Glutamatergic neuron (in vitro differentiated cells): ENCODE measurements at regions not wholly inside any gene's neighbourhood (a gene's known extent, or its start where the extent isn't known, plus 50 kb on each side); places are given as distances from the start of the nearest gene placed in this dataset.
"Not testable (repeated sequence)": the region's sequence is repeated elsewhere in the genome, so short reads cannot be mapped to it uniquely, and the experiment has no call there.

Source experiments
- DNase-seq: peaks from one replicate; pipeline ENCODE4 v3.0.0; 2022
- H3K27ac Mint-ChIP-seq: one replicate; pipeline ENCODE4 v1.8.0; 2020; ENCODE audit warnings: mild to moderate bottlenecking, mixed read lengths, inconsistent platforms; ENCODE audit not compliant: unreplicated experiment
- H3K27me3 Mint-ChIP-seq: one replicate; pipeline ENCODE4 v1.8.0; 2020; ENCODE audit warnings: mild to moderate bottlenecking, moderate library complexity, mixed read lengths, inconsistent platforms; ENCODE audit not compliant: unreplicated experiment
- H3K36me3 Mint-ChIP-seq: one replicate; pipeline ENCODE4 v1.8.0; 2020; ENCODE audit warnings: mild to moderate bottlenecking, mixed read lengths, inconsistent platforms; ENCODE audit not compliant: unreplicated experiment
- H3K4me1 Mint-ChIP-seq: one replicate; pipeline ENCODE4 v1.8.0; 2020; ENCODE audit warnings: mild to moderate bottlenecking, low read depth, mixed read lengths, inconsistent platforms; ENCODE audit not compliant: unreplicated experiment
- H3K4me3 Mint-ChIP-seq: one replicate; pipeline ENCODE4 v1.8.0; 2020; ENCODE audit warnings: mild to moderate bottlenecking, mixed read lengths, inconsistent platforms; ENCODE audit not compliant: unreplicated experiment
- H3K9me3 Mint-ChIP-seq: one replicate; pipeline ENCODE4 v1.8.0; 2020; ENCODE audit warnings: mild to moderate bottlenecking, moderate library complexity, mixed read lengths, inconsistent platforms; ENCODE audit not compliant: unreplicated experiment
- TF ChIP-seq, protein P1 (sequence below): fragments of 200-600 bp; sonication (generic); IDR thresholded peaks from one replicate; pipeline ENCODE4 v1.5.0; 2021; ENCODE audit not compliant: partially characterized antibody, unreplicated experiment

DNA sequence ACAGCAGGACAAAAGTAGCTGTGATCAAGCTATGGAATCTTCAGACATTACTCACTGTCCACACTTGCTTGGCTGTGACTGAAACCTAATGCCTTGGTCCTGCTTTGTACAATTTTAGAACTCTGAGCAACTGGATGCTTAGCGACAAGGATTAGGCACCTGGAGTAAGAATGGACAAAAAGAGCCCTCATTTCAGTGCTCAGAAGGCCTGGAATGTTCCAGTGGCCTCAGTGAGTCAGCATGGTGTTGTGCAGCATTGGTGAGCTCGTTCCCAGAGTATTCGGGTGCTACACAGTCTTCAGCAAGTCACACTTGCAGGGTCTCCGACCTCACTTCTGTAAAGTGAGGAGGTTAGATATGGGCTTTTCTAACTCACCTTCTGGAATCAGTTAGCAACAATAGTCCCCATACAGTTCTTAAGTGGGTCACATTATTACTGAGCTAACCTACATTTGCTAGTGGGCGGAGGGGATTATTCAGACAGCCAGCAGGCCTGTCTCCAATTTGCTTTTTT, 108.0 kb upstream of the MDM1 start:
- Mint-ChIP-seq H3K9me3 (peaks cover 6% of the 10 kb centered on the region), H3K27ac (no peak overlapping the region)
- TF ChIP-seq, protein P1, sequence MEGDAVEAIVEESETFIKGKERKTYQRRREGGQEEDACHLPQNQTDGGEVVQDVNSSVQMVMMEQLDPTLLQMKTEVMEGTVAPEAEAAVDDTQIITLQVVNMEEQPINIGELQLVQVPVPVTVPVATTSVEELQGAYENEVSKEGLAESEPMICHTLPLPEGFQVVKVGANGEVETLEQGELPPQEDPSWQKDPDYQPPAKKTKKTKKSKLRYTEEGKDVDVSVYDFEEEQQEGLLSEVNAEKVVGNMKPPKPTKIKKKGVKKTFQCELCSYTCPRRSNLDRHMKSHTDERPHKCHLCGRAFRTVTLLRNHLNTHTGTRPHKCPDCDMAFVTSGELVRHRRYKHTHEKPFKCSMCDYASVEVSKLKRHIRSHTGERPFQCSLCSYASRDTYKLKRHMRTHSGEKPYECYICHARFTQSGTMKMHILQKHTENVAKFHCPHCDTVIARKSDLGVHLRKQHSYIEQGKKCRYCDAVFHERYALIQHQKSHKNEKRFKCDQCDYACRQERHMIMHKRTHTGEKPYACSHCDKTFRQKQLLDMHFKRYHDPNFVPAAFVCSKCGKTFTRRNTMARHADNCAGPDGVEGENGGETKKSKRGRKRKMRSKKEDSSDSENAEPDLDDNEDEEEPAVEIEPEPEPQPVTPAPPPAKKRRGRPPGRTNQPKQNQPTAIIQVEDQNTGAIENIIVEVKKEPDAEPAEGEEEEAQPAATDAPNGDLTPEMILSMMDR, result no peak

DNA sequence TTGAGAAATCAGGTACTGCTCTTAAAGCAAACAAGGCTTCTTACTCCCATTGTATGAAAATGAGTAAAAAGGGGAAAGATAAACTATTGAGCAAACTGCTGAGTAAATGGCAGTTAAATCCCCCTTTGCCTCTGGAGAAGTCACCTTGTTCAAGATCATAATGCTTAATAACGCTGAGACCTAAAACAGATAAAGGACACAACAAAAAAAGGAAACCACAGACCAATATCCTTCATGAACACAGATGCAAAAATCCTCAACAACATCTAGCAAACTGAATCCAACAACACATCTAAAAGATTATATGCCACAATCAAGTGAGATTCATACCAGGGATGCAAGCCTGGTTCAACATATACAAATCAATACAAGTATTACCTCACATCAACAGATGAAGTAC, 109.0 kb upstream of the MDM1 start:
- TF ChIP-seq, protein P1, result no peak
- no peak overlapping the region for H3K4me3 Mint-ChIP-seq
- H3K36me3 Mint-ChIP-seq, result peaks cover 7% of the 10 kb centered on the region
- H3K27me3 Mint-ChIP-seq, result peaks cover 3% of the 10 kb centered on the region
- no peak overlapping the region for H3K27ac Mint-ChIP-seq
- peaks cover 6% of the 10 kb centered on the region for H3K9me3 Mint-ChIP-seq
- DNase-seq, result no peak
- H3K4me1 Mint-ChIP-seq, result no peaks in the 10 kb centered on the region

More for the DNA sequence above, 108.0 kb upstream of the MDM1 start:
- Mint-ChIP-seq H3K4me1 (no peaks in the 10 kb centered on the region), H3K36me3 (peaks cover 11% of the 10 kb centered on the region), H3K4me3 (no peak overlapping the region), H3K27me3 (peaks cover 3% of the 10 kb centered on the region)
- DNase-seq, result no peak

DNA sequence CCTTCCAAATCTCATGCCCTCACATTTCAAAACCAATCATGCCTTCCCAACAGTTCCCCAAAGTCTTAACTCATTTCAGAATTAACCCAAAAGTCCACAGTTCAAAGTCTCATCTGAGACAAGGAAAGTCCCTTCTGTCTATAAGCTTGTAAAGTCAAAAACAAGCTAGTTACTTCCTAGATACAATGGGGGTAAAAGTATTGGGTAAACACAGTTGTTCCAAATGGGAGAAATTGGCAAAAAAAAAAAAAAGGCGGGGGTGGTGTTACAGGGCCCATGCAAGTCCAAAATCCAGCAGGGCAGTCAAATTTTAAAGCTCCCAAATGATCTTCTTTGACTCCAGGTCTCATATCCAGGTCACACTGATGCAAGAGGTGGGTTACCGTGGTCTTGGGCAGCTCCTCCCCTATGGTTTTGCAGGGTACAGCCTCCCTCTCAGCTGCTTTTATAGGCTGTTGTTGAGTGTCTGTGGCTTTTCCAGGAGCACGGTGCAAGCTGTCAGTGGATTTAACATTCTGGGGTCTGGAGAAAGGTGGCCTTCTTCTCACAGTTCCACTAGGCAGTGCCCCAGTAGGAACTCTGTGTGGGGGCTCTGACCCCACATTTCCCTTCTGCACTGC, 110.3 kb upstream of the MDM1 start:
- H3K9me3 Mint-ChIP-seq, DNase-seq, H3K36me3 Mint-ChIP-seq, H3K4me3 Mint-ChIP-seq, H3K4me1 Mint-ChIP-seq, H3K27me3 Mint-ChIP-seq, H3K27ac Mint-ChIP-seq: not testable (repeated sequence)

DNA sequence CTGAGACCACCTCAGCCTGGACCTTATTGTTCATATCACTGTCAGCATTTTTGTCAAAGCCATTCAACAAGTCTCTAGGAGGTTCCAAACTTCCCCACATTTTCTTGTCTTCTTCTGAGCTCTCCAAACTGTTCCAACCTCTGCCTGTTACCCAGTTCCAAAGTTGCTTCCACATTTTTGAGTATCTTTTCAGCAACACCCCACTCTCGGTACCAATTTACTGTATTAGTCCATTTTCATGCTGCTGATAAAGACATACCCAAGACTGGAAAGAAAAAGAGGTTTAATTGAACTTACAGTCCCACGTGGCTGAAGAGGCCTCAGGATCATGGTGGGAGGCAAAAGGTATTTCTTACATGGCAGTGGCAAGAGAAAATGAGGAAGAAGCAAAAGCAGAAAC, 111.5 kb upstream of the MDM1 start:
- not testable (repeated sequence) for H3K9me3 Mint-ChIP-seq, H3K36me3 Mint-ChIP-seq, DNase-seq, H3K4me3 Mint-ChIP-seq, H3K4me1 Mint-ChIP-seq, H3K27ac Mint-ChIP-seq, H3K27me3 Mint-ChIP-seq

DNA sequence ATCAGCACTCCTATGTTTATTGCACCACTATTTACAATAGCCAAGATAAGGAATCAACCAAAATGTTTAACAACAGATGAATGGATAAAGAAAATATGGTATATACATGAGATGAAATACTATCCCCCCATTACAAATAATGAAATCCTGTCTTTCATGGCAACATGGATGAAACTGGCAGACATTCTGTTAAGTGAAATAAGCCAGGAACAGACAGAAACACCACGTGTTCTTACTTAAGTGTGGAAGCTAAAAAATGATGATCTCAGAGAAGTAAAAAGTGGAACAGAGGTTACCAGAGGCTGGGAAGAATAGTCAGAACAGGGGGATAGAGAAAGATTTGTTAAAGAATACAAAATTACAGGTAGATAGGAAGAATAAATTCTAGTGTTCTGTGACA, 113.7 kb upstream of the MDM1 start:
- Mint-ChIP-seq H3K9me3 (peaks cover 3% of the 10 kb centered on the region), H3K4me1 (peaks cover 3% of the 10 kb centered on the region), H3K36me3 (peaks cover 7% of the 10 kb centered on the region), H3K4me3 (no peak overlapping the region), H3K27ac (no peak overlapping the region), H3K27me3 (peaks cover 2% of the 10 kb centered on the region)
- DNase-seq, result no peak
- TF ChIP-seq, protein P1, result no peak

DNA sequence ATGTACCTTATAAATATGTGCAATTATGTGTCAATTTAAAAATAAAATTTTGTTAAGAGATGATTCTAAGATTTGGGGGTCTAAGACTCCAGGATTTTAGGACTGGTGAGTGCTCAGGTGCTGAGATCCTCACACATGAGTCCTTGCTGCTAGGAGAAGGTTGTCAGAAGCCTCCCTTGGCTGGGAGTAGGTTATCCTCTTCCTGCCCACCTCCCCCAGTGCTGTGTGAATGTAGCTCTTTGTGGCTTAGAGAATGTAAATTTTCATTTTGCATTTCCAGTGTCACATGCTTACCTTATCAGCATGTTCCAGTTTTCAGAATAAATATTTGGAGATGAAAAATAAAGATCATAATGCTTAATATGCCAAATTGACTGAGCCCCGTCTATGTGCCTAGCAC, 114.2 kb upstream of the MDM1 start:
- H3K4me3 Mint-ChIP-seq, result no peak overlapping the region

More for the DNA sequence above, 114.2 kb upstream of the MDM1 start:
- DNase-seq, result no peak
- TF ChIP-seq, protein P1, result no peak
- Mint-ChIP-seq H3K36me3 (peaks cover 7% of the 10 kb centered on the region), H3K4me1 (peaks cover 5% of the 10 kb centered on the region), H3K9me3 (peaks cover 3% of the 10 kb centered on the region), H3K27me3 (no peaks in the 10 kb centered on the region), H3K27ac (no peak overlapping the region)
